ENCODE measurements at regions not wholly inside any gene's neighbourhood (a gene's known extent, or its start where the extent isn't known, plus 50 kb on each side); places are given as distances from the start of the nearest gene placed in this dataset.

GRCh38 chr4:167767281-167767680 lies 325.1 kb upstream of the ANXA10 start:
- no peak for TF ChIP-seq CTCF (IDR thresholded peaks at IDR 0.05; ENCODE audit: low read depth, low read length, missing control alignments)
- no peak overlapping the region for H3K4me3 ChIP-seq (ENCODE audit: low read depth, low read length)
- in situ Hi-C loops (cut with HindIII; ENCODE audit: low sequenced_read_pairs) = no loop called here
- no peak for DNase-seq (ENCODE audit: low read depth)

DNA sequence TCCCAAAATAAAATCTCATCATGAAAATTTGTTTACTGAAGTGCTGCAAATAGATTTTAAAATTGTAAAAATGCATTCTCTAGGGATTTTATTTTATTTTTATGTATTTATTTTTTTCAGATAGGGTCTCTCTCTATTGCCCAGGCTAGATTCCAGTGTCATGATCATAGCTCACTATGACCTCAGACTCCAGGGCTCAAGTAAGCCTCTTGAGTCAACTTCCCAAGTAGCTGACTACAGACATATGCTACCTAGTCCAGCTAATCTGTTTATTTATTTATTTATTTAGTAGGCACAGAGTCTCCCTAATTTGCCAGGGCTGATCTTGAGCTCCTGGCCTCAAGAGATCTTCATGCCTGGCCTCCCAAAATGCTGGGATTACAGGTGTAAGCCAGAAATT lies 317.7 kb upstream of the ANXA10 start:
- no peak for TF ChIP-seq CTCF (IDR thresholded peaks at IDR 0.05; ENCODE audit: low read depth, low read length, missing control alignments)
- H3K4me3 ChIP-seq (ENCODE audit: low read depth, low read length) = no peak overlapping the region
- in situ Hi-C loops (cut with HindIII; ENCODE audit: low sequenced_read_pairs) = no loop called here
- no peak for DNase-seq (ENCODE audit: low read depth)

DNA sequence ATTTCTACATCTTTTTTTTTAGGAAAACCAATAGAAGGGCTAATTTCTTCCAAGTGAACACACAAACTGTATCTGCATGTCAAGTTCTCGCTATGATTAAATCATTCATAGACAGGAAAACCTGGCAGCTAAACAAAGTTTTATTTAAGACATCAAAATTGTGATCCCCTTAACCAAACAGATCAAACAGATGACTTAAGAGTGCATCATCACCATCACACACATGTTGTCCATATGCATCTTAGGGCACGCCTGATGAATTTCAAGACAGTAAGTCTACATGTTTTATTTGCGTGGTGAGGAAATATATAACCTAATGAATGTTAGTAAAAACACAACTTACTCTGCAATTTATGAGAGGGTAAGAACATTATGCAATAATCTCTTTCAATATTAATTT lies 317.0 kb upstream of the ANXA10 start:
- H3K4me3 ChIP-seq (ENCODE audit: low read depth, low read length) = no peak overlapping the region
- DNase-seq (ENCODE audit: low read depth) = no peak
- in situ Hi-C loops (cut with HindIII; ENCODE audit: low sequenced_read_pairs) = no loop called here
- TF ChIP-seq CTCF (IDR thresholded peaks at IDR 0.05; ENCODE audit: low read depth, low read length, missing control alignments) = no peak

DNA sequence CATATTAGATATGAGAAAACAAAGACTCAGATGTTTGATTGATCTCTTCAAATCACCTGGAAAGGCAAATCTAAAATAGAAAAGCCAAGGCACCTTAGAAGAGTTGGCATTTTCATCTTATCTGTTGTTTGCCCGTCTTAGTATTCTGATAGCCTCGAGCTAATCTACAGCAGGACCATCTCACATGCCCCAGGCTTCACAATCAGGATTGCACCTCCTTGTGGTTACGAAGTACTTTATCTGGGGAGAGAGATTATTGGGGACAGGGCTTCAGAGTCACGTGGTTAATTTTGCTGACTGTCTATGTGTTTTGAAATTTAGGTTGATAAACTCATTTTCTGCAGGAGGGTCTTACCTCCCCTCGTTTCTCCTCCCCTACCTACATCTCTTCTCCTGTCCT lies 313.1 kb upstream of the ANXA10 start:
- H3K4me3 ChIP-seq (ENCODE audit: low read depth, low read length) = no peak overlapping the region

GRCh38 chr4:167779864-167780263 lies 312.5 kb upstream of the ANXA10 start:
- no peak for TF ChIP-seq CTCF (IDR thresholded peaks at IDR 0.05; ENCODE audit: low read depth, low read length, missing control alignments)
- in situ Hi-C loops (cut with HindIII; ENCODE audit: low sequenced_read_pairs) = no loop called here
- no peak overlapping the region for H3K4me3 ChIP-seq (ENCODE audit: low read depth, low read length)
- DNase-seq (ENCODE audit: low read depth) = no peak

More for the DNA sequence above, 313.1 kb upstream of the ANXA10 start:
- TF ChIP-seq CTCF (IDR thresholded peaks at IDR 0.05; ENCODE audit: low read depth, low read length, missing control alignments) = no peak
- no peak for DNase-seq (ENCODE audit: low read depth)
- in situ Hi-C loops (cut with HindIII; ENCODE audit: low sequenced_read_pairs) = no loop called here

- no peak overlapping the region for H3K4me3 ChIP-seq (ENCODE audit: low read depth, low read length)
- TF ChIP-seq CTCF (IDR thresholded peaks at IDR 0.05; ENCODE audit: low read depth, low read length, missing control alignments) = no peak
- in situ Hi-C loops (cut with HindIII; ENCODE audit: low sequenced_read_pairs) = no loop called here
- no peak for DNase-seq (ENCODE audit: low read depth)
These were observed 307.5 kb upstream of the ANXA10 start for GRCh38 chr4:167784826-167785225.

- peak; percentile 13 for DNase-seq (ENCODE audit: low read depth)
- in situ Hi-C loops (cut with HindIII; ENCODE audit: low sequenced_read_pairs) = no loop called here
- no peak overlapping the region for H3K4me3 ChIP-seq (ENCODE audit: low read depth, low read length)
- no peak for TF ChIP-seq CTCF (IDR thresholded peaks at IDR 0.05; ENCODE audit: low read depth, low read length, missing control alignments)
These were observed 306.8 kb upstream of the ANXA10 start for GRCh38 chr4:167785523-167785922.

All from astrocyte of the cerebellum (primary cell).